PC-9 (cell line): ENCODE measurements at regions not wholly inside any gene's neighbourhood (a gene's known extent, or its start where the extent isn't known, plus 50 kb on each side); places are given as distances from the start of the nearest gene placed in this dataset.

Experiments
- BruUV-seq: library from RNA; stranded (reverse); fragments of 400-500 nt; replicated peaks from 2 replicates; lab custom pipeline; 2021; lab: Mats Ljungman, UMichigan
- CTCF ChIA-PET: fragments of 300-600 bp; sonication (Branson Sonifier 250); formaldehyde crosslinking; loops from one replicate; lab custom pipeline; 2022; ENCODE audit warnings: antibody characterized with exemption; lab: Charles Lee
- POLR2A ChIA-PET: fragments of 300-600 bp; sonication (Branson Sonifier 250); formaldehyde crosslinking; loops from one replicate; lab custom pipeline; 2022; ENCODE audit warnings: antibody characterized with exemption; ENCODE audit not compliant: unreplicated experiment; lab: Charles Lee
- DNase-seq, 2 experiments: peaks; one replicate each; pipeline versions ENCODE4 v3.0.0 to v3.0.0-alpha.2; 2015 to 2022; ENCODE audit warnings: mixed read lengths in 1 of 2
- H2AFZ ChIP-seq: fragments of 200-600 bp; sonication (generic); 2 replicates; pipeline ENCODE4 v1.8.1; 2017; ENCODE audit warnings: antibody characterized with exemption
- H3F3A ChIP-seq: fragments of 200-600 bp; sonication (generic); 2 replicates; pipeline ENCODE4 v1.8.1; 2017; ENCODE audit warnings: antibody characterized with exemption, mild to moderate bottlenecking, low read depth; ENCODE audit not compliant: insufficient read depth
- H3K27ac ChIP-seq: fragments of 200-600 bp; sonication (generic); 2 replicates; pipeline ENCODE4 v1.6.1; 2016; ENCODE audit warnings: mixed run types
- H3K27me3 ChIP-seq: fragments of 200-600 bp; sonication (generic); 2 replicates; pipeline ENCODE4 v1.6.1; 2016; ENCODE audit warnings: low read depth, mixed run types; ENCODE audit not compliant: insufficient read depth
- H3K36me3 ChIP-seq: fragments of 200-600 bp; sonication (generic); 2 replicates; pipeline ENCODE4 v1.6.1; 2016; ENCODE audit warnings: low read depth, mixed run types
- H3K4me1 ChIP-seq: fragments of 200-600 bp; sonication (generic); replicated peaks from 2 replicates; pipeline ENCODE4 v1.6.1; 2016; ENCODE audit warnings: mixed run types; ENCODE audit not compliant: insufficient read depth
- H3K4me2 ChIP-seq: fragments of 200-600 bp; sonication (generic); 2 replicates; pipeline ENCODE4 v1.6.1; 2017; ENCODE audit warnings: mixed run types
- H3K4me3 ChIP-seq: fragments of 200-600 bp; sonication (generic); 2 replicates; pipeline ENCODE4 v1.6.1; 2016; ENCODE audit warnings: mixed run types
- H3K79me2 ChIP-seq: fragments of 200-600 bp; sonication (generic); 2 replicates; pipeline ENCODE4 v1.6.1; 2017; ENCODE audit warnings: low read depth, mixed run types
- H3K9me2 ChIP-seq: fragments of 200-600 bp; sonication (generic); 2 replicates; pipeline ENCODE4 v1.8.1; 2017; ENCODE audit warnings: mild to moderate bottlenecking; ENCODE audit not compliant: insufficient read depth
- H3K9me3 ChIP-seq: fragments of 200-600 bp; sonication (generic); 2 replicates; pipeline ENCODE4 v1.8.1; 2016; ENCODE audit warnings: low read depth; ENCODE audit not compliant: insufficient read depth
- H4K20me1 ChIP-seq: fragments of 200-600 bp; sonication (generic); 2 replicates; pipeline ENCODE4 v1.8.1; 2017; ENCODE audit not compliant: insufficient read depth
- CTCF ChIP-seq: fragments of 200-600 bp; sonication (generic); conservative IDR thresholded peaks from 2 replicates; pipeline ENCODE4 v1.6.1; 2017; ENCODE audit warnings: mixed run types, antibody characterized with exemption, mild to moderate bottlenecking, moderate library complexity
- EZH2 ChIP-seq: fragments of 200-600 bp; sonication (generic); IDR thresholded peaks from 2 replicates; pipeline ENCODE4 v1.8.0; 2017; ENCODE audit warnings: antibody characterized with exemption, low read depth
- intact Hi-C: fragments of 100-400 bp; cut with micrococcal nuclease; formaldehyde crosslinking; loops from one replicate; pipeline ENCODE4 v1.10.0; 2022; ENCODE audit not compliant: unreplicated experiment

GRCh38 chr7:106504207-106504606 lies 156.8 kb downstream of the CCDC71L start:
- Histone ChIP-seq H3K4me2 (no peak overlapping the region), H3K36me3 (no peaks in the 10 kb centered on the region), H3F3A (no peaks in the 10 kb centered on the region), H4K20me1 (no peaks in the 10 kb centered on the region), H3K9me3 (no peaks in the 10 kb centered on the region; the same call in 1 of the 2 replicates), H3K9me2 (no peaks in the 10 kb centered on the region), H3K27ac (no peak overlapping the region), H2AFZ (no peak overlapping the region), H3K79me2 (no peaks in the 10 kb centered on the region), H3K27me3 (no peaks in the 10 kb centered on the region), H3K4me1 (no peaks in the 10 kb centered on the region), H3K4me3 (no peak overlapping the region)
- intact Hi-C loops: no loop called here
- no peak for DNase-seq
- BruUV-seq: no TSS peak
- no peak for TF ChIP-seq EZH2
- no peak for TF ChIP-seq CTCF
- POLR2A ChIA-PET: interaction anchor here (0.6 kb wide), 1 partner anchor 897 kb away, joined by 3 read pairs; no protein-coding TSS in a partner anchor
- CTCF ChIA-PET: no interaction called here

- POLR2A ChIA-PET: no interaction called here
- Histone ChIP-seq H3K36me3 (no peaks in the 10 kb centered on the region), H2AFZ (no peak overlapping the region), H3K79me2 (no peaks in the 10 kb centered on the region), H3K4me1 (no peaks in the 10 kb centered on the region), H3K9me2 (no peaks in the 10 kb centered on the region), H3K27me3 (no peaks in the 10 kb centered on the region), H3F3A (no peaks in the 10 kb centered on the region), H3K9me3 (no peaks in the 10 kb centered on the region; the same call in 1 of the 2 replicates), H3K4me2 (no peak overlapping the region), H4K20me1 (no peaks in the 10 kb centered on the region), H3K27ac (no peak overlapping the region), H3K4me3 (no peak overlapping the region)
- CTCF ChIA-PET: no interaction called here
- intact Hi-C loops: no loop called here
- no peak for DNase-seq
- TF ChIP-seq CTCF: no peak
- TF ChIP-seq EZH2: no peak
- no TSS peak for BruUV-seq
These were observed 157.3 kb downstream of the CCDC71L start for GRCh38 chr7:106503626-106504025.

- CTCF ChIA-PET: no interaction called here
- peak overlapping the region; percentile 36; the same call in 1 of the 2 replicates for H2AFZ ChIP-seq
These were observed 159.1 kb downstream of the CCDC71L start for GRCh38 chr7:106501605-106502580.

More at GRCh38 chr7:106501605-106502580, 159.1 kb downstream of the CCDC71L start:
- Histone ChIP-seq H3K27ac (no peak overlapping the region), H3K36me3 (no peaks in the 10 kb centered on the region), H3K9me3 (no peaks in the 10 kb centered on the region; the same call in 1 of the 2 replicates), H3K79me2 (no peaks in the 10 kb centered on the region), H3K27me3 (no peaks in the 10 kb centered on the region), H3K9me2 (no peaks in the 10 kb centered on the region), H3F3A (no peaks in the 10 kb centered on the region), H4K20me1 (no peaks in the 10 kb centered on the region), H3K4me3 (no peak overlapping the region), H3K4me1 (no peaks in the 10 kb centered on the region), H3K4me2 (no peak overlapping the region)
- intact Hi-C loops: no loop called here
- DNase-seq: no peak
- no TSS peak for BruUV-seq
- TF ChIP-seq CTCF: no peak
- no peak for TF ChIP-seq EZH2
- POLR2A ChIA-PET: interaction anchor here (0.7 kb wide), 1 partner anchor 52 kb away, joined by 3 read pairs; no protein-coding TSS in a partner anchor
